ENCODE measurements at regions not wholly inside any gene's neighbourhood (a gene's known extent, or its start where the extent isn't known, plus 50 kb on each side); places are given as distances from the start of the nearest gene placed in this dataset.
A peak's percentile ranks its signal among the peaks of the same experiment; 100 is the strongest.

- H3K18ac ChIP-seq (ENCODE audit: low read depth in 1 of 2, low read length in 2 of 2): no peak overlapping the region
- H2AFZ ChIP-seq (ENCODE audit: low read depth, low read length): no peak overlapping the region
- no peaks in the 10 kb centered on the region for H3K79me1 ChIP-seq (replicated peaks; ENCODE audit: low read length, poor library complexity, severe bottlenecking)
- no peak overlapping the region for H3K14ac ChIP-seq (ENCODE audit: low read length in 2 of 2)
- DNase-seq: no peak
- no peak overlapping the region for H2BK120ac ChIP-seq (ENCODE audit: low read depth, low read length)
- H3K9me3 ChIP-seq (ENCODE audit: control insufficient read depth, low read length): no peaks in the 10 kb centered on the region
- no peak overlapping the region for H3K4me3 ChIP-seq (ENCODE audit: insufficient read depth in 1 of 2, low read depth in 1 of 2, low read length in 2 of 2)
- WGBS: 60% methylated on average over 1 of the region's 1 CpG
- no peak overlapping the region for H2AK5ac ChIP-seq (ENCODE audit: low read length, severe bottlenecking)
- H4K91ac ChIP-seq (ENCODE audit: low read length): no peak overlapping the region
- no peak overlapping the region for H2BK12ac ChIP-seq (ENCODE audit: low read length in 2 of 2)
- no peaks in the 10 kb centered on the region for H3K36me3 ChIP-seq (ENCODE audit: control insufficient read depth in 1 of 2, insufficient read depth in 2 of 2, low read depth in 1 of 2, low read length in 2 of 2)
- H2BK15ac ChIP-seq (ENCODE audit: low read depth, poor library complexity, severe bottlenecking): no peak overlapping the region
- H3K4me2 ChIP-seq (ENCODE audit: low read length, poor library complexity, severe bottlenecking): no peak overlapping the region
- H3K9ac ChIP-seq (ENCODE audit: low read length): no peak overlapping the region
- H3K23ac ChIP-seq (ENCODE audit: low read length in 2 of 2): no peak overlapping the region
- no peaks in the 10 kb centered on the region for H3K27me3 ChIP-seq (ENCODE audit: control insufficient read depth in 1 of 2, insufficient read depth in 1 of 2, low read length in 2 of 2)
- no peak overlapping the region for H3K4ac ChIP-seq (ENCODE audit: low read depth in 1 of 2, low read length in 2 of 2)
- no peak overlapping the region for H3K27ac ChIP-seq (ENCODE audit: low read length, poor library complexity, severe bottlenecking)
- H2BK5ac ChIP-seq (ENCODE audit: low read depth, low read length, poor library complexity, severe bottlenecking): no peak overlapping the region
- peaks cover 3% of the 10 kb centered on the region for H3K4me1 ChIP-seq (ENCODE audit: control insufficient read depth, insufficient read depth, low read depth, low read length)
- no peak overlapping the region for H4K8ac ChIP-seq (ENCODE audit: low read length)
These were observed 500.7 kb upstream of the ATP11B start for GRCh38 chr3:182292591-182292990.

- 88% methylated on average over 2 of the region's 2 CpGs for WGBS
- no peak overlapping the region for H2BK15ac ChIP-seq (ENCODE audit: low read depth, poor library complexity, severe bottlenecking)
- DNase-seq: peak; percentile 4
- peak overlapping the region; percentile 59 for H3K27ac ChIP-seq (ENCODE audit: low read length, poor library complexity, severe bottlenecking)
- no peak overlapping the region for H3K9ac ChIP-seq (ENCODE audit: low read length)
- no peak overlapping the region for H2BK12ac ChIP-seq (ENCODE audit: low read length in 2 of 2)
- peaks cover 3% of the 10 kb centered on the region for H3K4me1 ChIP-seq (ENCODE audit: control insufficient read depth, insufficient read depth, low read depth, low read length)
- no peaks in the 10 kb centered on the region for H3K79me1 ChIP-seq (replicated peaks; ENCODE audit: low read length, poor library complexity, severe bottlenecking)
- H2AFZ ChIP-seq (ENCODE audit: low read depth, low read length): no peak overlapping the region
- no peak overlapping the region for H2BK5ac ChIP-seq (ENCODE audit: low read depth, low read length, poor library complexity, severe bottlenecking)
- no peaks in the 10 kb centered on the region for H3K27me3 ChIP-seq (ENCODE audit: control insufficient read depth in 1 of 2, insufficient read depth in 1 of 2, low read length in 2 of 2)
- H3K23ac ChIP-seq (ENCODE audit: low read length in 2 of 2): no peak overlapping the region
- H3K9me3 ChIP-seq (ENCODE audit: control insufficient read depth, low read length): no peaks in the 10 kb centered on the region
- H3K18ac ChIP-seq (ENCODE audit: low read depth in 1 of 2, low read length in 2 of 2): no peak overlapping the region
- H3K4me3 ChIP-seq (ENCODE audit: insufficient read depth in 1 of 2, low read depth in 1 of 2, low read length in 2 of 2): no peak overlapping the region
- no peak overlapping the region for H3K4ac ChIP-seq (ENCODE audit: low read depth in 1 of 2, low read length in 2 of 2)
- H4K8ac ChIP-seq (ENCODE audit: low read length): no peak overlapping the region
- H2BK120ac ChIP-seq (ENCODE audit: low read depth, low read length): no peak overlapping the region
- no peak overlapping the region for H3K14ac ChIP-seq (ENCODE audit: low read length in 2 of 2)
- no peaks in the 10 kb centered on the region for H3K36me3 ChIP-seq (ENCODE audit: control insufficient read depth in 1 of 2, insufficient read depth in 2 of 2, low read depth in 1 of 2, low read length in 2 of 2)
- no peak overlapping the region for H3K4me2 ChIP-seq (ENCODE audit: low read length, poor library complexity, severe bottlenecking)
- no peak overlapping the region for H2AK5ac ChIP-seq (ENCODE audit: low read length, severe bottlenecking)
- no peak overlapping the region for H4K91ac ChIP-seq (ENCODE audit: low read length)
These were observed 499.0 kb upstream of the ATP11B start for GRCh38 chr3:182294256-182294655.

GRCh38 chr3:182294696-182295095 lies 498.6 kb upstream of the ATP11B start:
- H3K36me3 ChIP-seq (ENCODE audit: control insufficient read depth in 1 of 2, insufficient read depth in 2 of 2, low read depth in 1 of 2, low read length in 2 of 2): no peaks in the 10 kb centered on the region
- H2BK15ac ChIP-seq (ENCODE audit: low read depth, poor library complexity, severe bottlenecking): no peak overlapping the region
- peak overlapping the region; percentile 15 for H2BK5ac ChIP-seq (ENCODE audit: low read depth, low read length, poor library complexity, severe bottlenecking)
- H3K79me1 ChIP-seq (replicated peaks; ENCODE audit: low read length, poor library complexity, severe bottlenecking): no peaks in the 10 kb centered on the region
- no peak overlapping the region for H4K8ac ChIP-seq (ENCODE audit: low read length)
- no peak overlapping the region for H2AFZ ChIP-seq (ENCODE audit: low read depth, low read length)
- H2BK120ac ChIP-seq (ENCODE audit: low read depth, low read length): no peak overlapping the region
- no peak for DNase-seq
- no peak overlapping the region for H3K27ac ChIP-seq (ENCODE audit: low read length, poor library complexity, severe bottlenecking)
- no peak overlapping the region for H2BK12ac ChIP-seq (ENCODE audit: low read length in 2 of 2)
- H3K4me2 ChIP-seq (ENCODE audit: low read length, poor library complexity, severe bottlenecking): no peak overlapping the region
- no peak overlapping the region for H3K9ac ChIP-seq (ENCODE audit: low read length)
- no peaks in the 10 kb centered on the region for H3K27me3 ChIP-seq (ENCODE audit: control insufficient read depth in 1 of 2, insufficient read depth in 1 of 2, low read length in 2 of 2)
- H3K14ac ChIP-seq (ENCODE audit: low read length in 2 of 2): no peak overlapping the region
- 60% methylated on average over 2 of the region's 2 CpGs for WGBS
- no peak overlapping the region for H3K18ac ChIP-seq (ENCODE audit: low read depth in 1 of 2, low read length in 2 of 2)
- H2AK5ac ChIP-seq (ENCODE audit: low read length, severe bottlenecking): peak overlapping the region; percentile 8
- H4K91ac ChIP-seq (ENCODE audit: low read length): no peak overlapping the region
- H3K4me3 ChIP-seq (ENCODE audit: insufficient read depth in 1 of 2, low read depth in 1 of 2, low read length in 2 of 2): no peak overlapping the region
- no peak overlapping the region for H3K4ac ChIP-seq (ENCODE audit: low read depth in 1 of 2, low read length in 2 of 2)
- peaks cover 3% of the 10 kb centered on the region for H3K4me1 ChIP-seq (ENCODE audit: control insufficient read depth, insufficient read depth, low read depth, low read length)
- H3K9me3 ChIP-seq (ENCODE audit: control insufficient read depth, low read length): no peaks in the 10 kb centered on the region
- no peak overlapping the region for H3K23ac ChIP-seq (ENCODE audit: low read length in 2 of 2)

GRCh38 chr3:182300266-182300665 lies 493.0 kb upstream of the ATP11B start:
- no peak overlapping the region for H3K27ac ChIP-seq (ENCODE audit: low read length, poor library complexity, severe bottlenecking)
- no peaks in the 10 kb centered on the region for H3K79me1 ChIP-seq (replicated peaks; ENCODE audit: low read length, poor library complexity, severe bottlenecking)

More at GRCh38 chr3:182300266-182300665, 493.0 kb upstream of the ATP11B start:
- no peak overlapping the region for H2BK5ac ChIP-seq (ENCODE audit: low read depth, low read length, poor library complexity, severe bottlenecking)
- H3K4me1 ChIP-seq (ENCODE audit: control insufficient read depth, insufficient read depth, low read depth, low read length): no peaks in the 10 kb centered on the region
- H2BK12ac ChIP-seq (ENCODE audit: low read length in 2 of 2): no peak overlapping the region
- H2AK5ac ChIP-seq (ENCODE audit: low read length, severe bottlenecking): no peak overlapping the region
- no peak overlapping the region for H3K4me3 ChIP-seq (ENCODE audit: insufficient read depth in 1 of 2, low read depth in 1 of 2, low read length in 2 of 2)
- no peaks in the 10 kb centered on the region for H3K27me3 ChIP-seq (ENCODE audit: control insufficient read depth in 1 of 2, insufficient read depth in 1 of 2, low read length in 2 of 2)
- DNase-seq: no peak
- H3K9ac ChIP-seq (ENCODE audit: low read length): no peak overlapping the region
- H4K8ac ChIP-seq (ENCODE audit: low read length): no peak overlapping the region
- H3K4me2 ChIP-seq (ENCODE audit: low read length, poor library complexity, severe bottlenecking): no peak overlapping the region
- H3K9me3 ChIP-seq (ENCODE audit: control insufficient read depth, low read length): no peaks in the 10 kb centered on the region
- H3K14ac ChIP-seq (ENCODE audit: low read length in 2 of 2): no peak overlapping the region
- no peak overlapping the region for H2BK120ac ChIP-seq (ENCODE audit: low read depth, low read length)
- no peak overlapping the region for H4K91ac ChIP-seq (ENCODE audit: low read length)
- H3K23ac ChIP-seq (ENCODE audit: low read length in 2 of 2): no peak overlapping the region
- H3K36me3 ChIP-seq (ENCODE audit: control insufficient read depth in 1 of 2, insufficient read depth in 2 of 2, low read depth in 1 of 2, low read length in 2 of 2): no peaks in the 10 kb centered on the region
- no peak overlapping the region for H3K4ac ChIP-seq (ENCODE audit: low read depth in 1 of 2, low read length in 2 of 2)
- no peak overlapping the region for H2AFZ ChIP-seq (ENCODE audit: low read depth, low read length)
- H2BK15ac ChIP-seq (ENCODE audit: low read depth, poor library complexity, severe bottlenecking): no peak overlapping the region
- WGBS: 90% methylated on average over 4 of the region's 4 CpGs
- no peak overlapping the region for H3K18ac ChIP-seq (ENCODE audit: low read depth in 1 of 2, low read length in 2 of 2)
